ENCODE measurements at regions not wholly inside any gene's neighbourhood (a gene's known extent, or its start where the extent isn't known, plus 50 kb on each side); places are given as distances from the start of the nearest gene placed in this dataset.
A peak's percentile ranks its signal among the peaks of the same experiment; 100 is the strongest.
"Not testable (repeated sequence)": the region's sequence is repeated elsewhere in the genome, so short reads cannot be mapped to it uniquely, and the experiment has no call there.

DNA sequence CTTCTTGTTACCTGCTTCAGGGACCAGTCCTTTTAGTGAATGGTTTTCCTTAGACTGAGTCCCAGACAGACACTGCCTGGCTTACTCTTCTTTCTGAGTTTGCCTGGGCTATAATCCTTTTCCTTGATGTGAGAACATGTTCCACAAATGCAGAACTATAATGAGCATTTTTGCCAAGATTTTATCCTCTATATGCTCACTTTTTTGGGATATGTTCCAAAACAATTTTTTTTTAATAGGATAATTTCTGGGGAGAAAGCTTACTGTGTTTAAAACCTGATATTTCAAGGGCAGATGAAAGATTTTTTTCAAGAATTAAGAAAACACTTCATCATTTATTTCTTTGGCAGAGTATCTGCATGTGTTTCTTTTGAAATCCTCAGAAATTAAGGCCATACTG, 110.0 kb upstream of the TENM4 start:
- DNase-seq: no peak

DNA sequence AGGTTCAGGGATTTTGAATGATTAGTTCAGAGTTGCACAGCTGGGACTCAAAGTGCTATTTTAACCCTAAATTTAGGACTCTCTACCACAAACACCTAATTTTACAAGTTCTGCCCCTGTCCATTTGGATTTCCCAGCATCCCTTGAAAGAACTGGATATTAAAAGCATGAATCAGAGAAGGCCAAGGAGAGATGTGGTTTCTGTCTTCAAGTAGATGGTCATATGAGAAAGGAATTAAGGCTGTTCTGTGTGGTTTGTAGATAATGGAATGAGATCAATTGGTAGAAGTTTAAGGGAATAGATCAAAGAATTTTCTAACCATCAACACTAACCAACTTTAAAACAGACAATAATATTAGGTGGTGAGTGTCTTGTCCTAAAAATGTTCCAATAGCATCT, 106.4 kb upstream of the TENM4 start:
- DNase-seq: peak; percentile 30

DNA sequence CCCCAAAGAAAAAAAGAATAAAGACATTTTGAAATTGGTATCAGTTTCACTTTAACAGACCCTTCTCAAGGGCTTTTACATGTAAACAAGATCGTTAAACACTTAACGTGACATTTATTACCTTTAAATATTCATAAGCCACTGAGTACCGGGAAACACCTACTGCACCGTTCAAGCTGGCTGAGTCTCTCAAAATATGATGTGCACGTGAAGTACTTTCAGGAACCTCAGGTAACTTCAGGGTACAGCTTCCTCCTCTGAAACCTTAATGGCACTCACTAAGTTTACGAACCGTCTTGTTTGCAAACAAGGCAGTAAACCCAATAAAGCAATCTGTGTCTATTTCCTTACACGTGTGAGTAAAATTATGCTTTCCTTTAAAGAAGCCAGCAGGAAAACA, 105.5 kb upstream of the TENM4 start:
- DNase-seq: no peak

DNA sequence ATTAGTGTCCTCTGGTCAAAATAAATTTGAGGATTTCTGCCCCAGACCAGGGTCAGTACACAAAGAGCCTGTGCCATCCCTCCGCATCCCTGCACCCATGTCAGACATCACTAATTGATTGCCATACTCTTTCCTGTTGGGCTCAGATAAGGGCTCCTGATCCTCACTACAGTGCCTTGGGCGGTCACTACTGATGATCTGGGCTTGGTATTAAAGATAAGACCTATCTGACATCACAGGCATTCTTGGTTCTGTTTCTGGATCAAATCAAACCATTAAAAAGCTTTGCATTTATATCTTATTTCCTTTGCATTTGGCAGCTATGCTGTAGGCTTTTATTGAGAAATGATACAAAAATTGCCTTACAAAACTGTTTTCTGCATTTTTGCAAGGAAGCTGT, 103.5 kb upstream of the TENM4 start:
- no peak for DNase-seq

DNA sequence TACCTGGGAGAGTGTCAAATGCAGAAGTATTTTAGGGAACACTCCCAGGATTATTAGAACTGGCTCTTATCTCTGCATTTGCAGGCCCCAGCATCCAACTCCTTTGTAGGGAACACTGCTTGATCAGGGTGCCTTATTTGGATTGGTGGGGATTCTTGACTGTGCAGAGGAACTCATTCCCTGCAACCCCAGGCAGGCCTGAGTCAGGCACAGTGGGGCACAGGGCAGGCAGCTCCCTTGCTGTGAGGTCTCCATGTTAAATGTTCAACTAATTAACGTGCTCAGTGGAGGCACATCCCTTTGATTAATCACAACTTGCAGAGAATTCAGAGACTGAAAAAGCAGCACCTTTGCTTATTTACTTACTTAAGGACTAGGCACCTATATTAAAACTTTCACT, 102.3 kb upstream of the TENM4 start:
- DNase-seq: no peak

DNA sequence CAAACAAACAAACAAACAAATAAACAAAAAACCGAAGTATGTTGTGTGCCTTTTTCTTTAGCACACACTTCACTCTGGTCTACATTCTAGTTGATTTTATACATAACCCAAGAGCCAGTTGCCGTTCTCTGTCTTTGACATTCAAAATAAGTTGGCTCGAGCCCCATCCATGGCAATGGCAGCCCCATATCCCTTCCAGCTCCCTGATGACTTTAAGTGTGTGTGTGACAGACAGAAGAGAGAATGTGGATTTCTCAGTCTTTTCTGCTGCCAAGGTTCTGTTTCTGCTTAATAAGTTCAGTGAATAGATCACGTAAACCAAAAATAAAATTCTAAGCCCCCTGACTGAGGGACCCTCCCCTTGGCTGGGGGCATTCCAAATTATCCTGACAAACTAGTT, 100.6 kb upstream of the TENM4 start:
- DNase-seq: no peak

DNA sequence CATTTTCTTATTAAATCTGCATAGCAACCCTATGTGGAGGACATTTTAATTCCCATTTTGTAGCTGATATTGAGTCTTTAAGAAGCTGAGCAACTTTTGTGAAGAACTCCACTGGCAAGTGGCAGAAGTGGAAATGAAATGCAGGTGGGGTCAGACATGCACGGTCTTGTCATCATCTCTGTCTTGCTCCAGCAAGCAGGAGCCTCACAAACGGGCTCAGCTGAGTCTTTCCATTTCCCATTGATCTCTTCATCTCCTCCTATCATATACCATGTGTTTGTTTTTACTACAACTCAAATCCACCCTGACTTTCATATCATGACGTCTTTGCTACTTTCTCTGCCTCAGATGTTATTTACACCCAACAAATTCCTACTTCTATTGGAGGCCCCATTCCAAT, 97.9 kb upstream of the TENM4 start:
- DNase-seq: no peak

DNA sequence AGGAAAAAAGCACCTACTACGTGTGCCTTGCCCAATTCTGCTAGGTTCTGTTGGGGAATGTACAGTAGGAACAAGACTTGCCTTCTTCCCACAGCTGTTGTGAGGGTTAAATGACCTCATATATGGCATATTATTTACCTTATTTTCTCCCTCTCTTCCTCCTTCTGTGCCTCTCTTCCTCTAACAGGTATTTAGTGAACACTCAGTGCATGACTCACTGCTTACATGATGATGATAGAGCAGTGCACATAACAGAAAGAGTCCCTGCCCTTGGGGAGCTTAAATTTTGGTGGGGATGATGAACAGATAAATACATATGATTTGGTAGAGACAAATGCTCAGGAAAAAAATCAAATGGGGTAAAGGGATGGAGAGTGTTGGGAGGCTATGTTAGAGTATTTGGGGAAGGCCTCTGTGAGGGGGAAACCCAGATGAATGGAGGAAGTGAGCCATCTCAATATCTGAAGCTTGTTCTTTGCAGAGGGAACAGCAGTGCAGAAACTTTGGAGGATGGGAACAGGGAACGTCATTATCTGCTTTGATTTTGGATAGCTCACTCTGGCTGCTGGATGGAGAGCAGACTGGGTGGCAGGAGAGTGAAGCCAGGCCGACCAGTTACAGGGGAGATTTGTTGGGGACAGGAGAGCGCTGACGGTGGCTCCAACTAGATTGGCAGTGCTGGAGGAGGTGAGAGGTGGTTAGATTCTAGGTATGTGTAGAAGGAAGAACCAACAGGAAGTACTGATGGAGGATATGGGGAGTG, 95.5 kb upstream of the TENM4 start:
- no peak for DNase-seq

DNA sequence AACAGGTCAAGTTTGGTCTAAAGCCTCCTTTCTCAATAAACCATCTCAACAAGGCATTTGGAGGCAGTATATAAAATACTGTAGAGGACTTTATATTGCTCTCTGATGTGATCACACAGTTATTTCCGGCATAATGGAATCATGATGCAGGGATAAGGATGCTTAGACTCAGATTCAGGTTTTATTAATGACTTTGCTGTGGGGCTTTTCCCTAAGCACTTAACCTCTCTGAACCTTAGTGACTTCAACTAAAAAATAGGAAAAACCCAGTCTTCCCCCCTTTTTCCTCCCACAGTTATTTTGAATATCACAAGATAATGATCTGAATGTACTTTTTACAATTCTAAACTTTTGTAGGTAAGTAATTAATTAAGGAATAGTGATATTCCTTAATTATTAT, 94.8 kb upstream of the TENM4 start:
- no peak for DNase-seq

DNA sequence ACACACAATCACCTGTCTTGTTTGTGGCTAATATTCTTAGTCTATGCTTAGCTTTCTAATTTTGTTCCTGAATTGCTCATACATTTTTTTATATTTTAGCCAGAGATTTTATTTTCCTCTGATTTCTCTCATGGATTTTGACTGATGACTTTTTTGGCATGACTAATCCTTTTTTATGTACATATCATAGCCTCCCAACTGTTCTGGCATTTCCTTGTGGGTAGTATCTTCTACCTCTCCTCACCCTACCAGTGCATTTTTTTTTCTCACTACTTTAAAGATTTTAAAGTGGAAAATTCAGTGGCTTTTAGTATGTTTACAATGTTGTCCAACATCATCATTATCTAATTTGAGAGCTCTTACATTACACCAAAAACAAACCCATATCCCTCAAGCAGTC, 84.4 kb upstream of the TENM4 start:
- no peak for DNase-seq

DNA sequence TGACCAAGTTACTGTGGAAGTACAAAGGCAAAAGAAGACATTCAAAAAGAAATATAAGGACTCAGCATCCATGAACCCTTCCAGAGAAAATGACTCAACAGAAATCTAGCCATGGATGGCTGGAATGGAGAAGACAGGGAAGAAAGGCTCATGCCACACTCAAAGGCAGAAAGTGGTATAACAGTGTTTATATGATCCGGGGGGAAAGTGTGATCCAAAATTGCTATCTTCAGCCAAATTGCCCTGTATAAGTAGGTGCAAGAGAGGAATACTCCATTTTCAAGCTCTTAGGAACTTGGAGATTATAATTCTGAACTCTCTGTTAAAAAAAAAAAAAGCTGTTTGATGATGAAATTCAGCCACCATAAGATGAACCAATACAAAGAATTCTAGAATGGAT, 81.8 kb upstream of the TENM4 start:
- DNase-seq: no peak

DNA sequence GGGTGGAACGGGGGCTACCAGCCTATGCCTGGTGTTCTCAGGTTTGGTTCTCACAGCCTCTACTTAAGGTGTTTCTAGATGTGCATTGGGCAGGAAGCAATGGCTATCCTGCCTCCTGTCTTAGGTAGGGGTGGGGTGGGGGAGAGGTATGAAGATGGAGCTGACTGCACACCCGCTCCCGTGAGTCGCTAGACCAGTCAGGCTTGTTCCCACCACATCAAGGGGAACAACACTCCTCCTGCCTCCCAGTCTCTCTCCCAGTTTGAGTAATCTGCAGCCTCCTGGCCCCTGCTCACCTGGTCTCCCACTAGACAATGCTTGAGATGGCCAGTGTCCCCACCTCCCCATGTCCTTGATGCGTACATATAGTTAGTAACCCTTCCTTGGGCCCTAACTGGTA, 79.3 kb upstream of the TENM4 start:
- DNase-seq: no peak

DNA sequence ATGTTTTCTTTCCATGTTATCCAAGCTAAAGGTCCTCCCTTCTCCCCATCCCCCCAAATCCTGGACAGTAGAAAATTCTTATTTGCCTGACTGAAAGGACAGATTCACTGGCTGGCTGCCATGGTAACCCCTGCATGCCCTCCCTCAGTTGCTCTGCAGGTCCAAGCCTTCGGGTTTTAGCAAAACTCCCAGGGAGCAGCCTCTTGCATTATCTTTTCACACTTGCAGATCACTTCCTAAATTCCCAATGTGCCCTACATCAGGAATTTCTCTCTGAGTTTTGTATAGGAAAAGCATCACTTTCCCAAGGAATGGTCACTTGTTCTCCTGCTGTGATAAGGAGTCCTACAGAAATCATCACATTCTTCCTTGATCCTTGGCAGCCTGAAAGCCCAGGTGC, 75.0 kb upstream of the TENM4 start:
- DNase-seq: no peak

DNA sequence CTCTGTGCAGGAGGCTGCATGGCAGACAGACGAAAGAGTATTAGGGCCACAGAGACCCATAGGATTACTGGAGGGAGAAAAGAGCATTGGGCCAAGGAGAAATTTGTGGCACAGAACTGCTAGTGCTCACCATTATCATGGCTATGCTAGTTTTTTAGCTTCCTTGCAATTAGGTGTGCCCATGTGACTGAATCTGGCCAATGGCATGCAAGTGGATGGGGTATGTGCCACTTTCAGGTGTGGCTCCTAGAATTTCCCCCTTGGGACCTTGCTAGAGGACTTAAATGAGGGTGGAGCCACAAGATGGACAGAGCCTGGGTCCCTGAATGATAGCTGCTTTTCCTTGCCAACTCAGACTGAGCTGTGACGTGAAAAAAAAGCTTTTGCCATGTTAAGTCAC, 73.9 kb upstream of the TENM4 start:
- DNase-seq: no peak

DNA sequence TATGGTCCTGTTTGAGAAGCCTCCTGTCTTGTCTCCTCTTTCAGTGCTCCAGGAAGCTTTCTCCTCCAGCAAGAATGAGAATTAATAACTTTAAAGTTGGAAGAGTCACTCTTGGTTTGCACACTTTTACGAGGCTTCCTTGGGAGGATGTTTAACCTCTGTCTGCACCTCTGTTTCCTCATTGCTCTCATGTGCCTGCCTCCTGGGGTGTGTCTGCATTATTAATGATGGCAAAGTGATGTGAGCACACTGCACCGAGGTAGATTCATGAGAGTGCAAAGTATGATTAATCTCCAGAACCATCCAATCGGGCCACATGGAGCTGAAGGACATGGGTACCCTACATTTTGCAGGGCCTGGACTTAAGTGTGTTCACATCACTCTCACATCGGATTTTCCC, 73.5 kb upstream of the TENM4 start:
- no peak for DNase-seq

DNA sequence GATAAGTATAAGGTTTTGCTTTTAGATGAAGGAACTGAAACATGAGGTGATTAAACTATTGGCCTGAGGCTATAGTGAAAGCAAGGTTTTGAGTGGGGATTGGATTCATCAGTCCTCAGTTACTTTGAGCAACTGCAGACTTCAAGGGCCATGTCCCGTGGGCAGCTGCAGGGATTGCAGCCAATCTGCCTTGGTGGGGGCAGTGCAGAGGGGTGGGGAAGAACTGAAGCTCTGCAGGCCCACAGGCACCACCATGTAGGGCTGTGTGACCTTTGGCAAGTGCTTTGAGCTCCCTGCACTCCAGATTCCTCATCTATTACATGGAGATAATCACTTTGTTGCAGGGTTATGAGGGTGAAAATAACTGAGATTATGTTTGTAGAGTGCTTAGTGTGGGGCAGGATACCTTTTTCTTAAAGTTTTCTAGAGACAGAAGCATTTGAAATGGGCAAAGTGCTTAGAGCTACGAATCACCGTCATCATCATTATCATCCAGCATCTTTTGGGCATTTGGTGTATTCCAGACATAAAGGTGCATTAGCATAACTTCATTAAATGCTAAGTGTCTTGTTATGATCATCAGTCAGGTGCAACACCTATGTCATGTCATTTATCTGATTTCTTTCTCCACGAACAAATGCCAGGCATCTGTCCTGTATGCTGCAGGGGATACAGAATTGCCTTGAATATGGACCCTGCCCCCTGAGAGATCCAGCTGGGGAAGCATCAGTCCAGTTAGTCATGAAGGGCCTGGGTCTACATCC, 72.1 kb upstream of the TENM4 start:
- DNase-seq: no peak

DNA sequence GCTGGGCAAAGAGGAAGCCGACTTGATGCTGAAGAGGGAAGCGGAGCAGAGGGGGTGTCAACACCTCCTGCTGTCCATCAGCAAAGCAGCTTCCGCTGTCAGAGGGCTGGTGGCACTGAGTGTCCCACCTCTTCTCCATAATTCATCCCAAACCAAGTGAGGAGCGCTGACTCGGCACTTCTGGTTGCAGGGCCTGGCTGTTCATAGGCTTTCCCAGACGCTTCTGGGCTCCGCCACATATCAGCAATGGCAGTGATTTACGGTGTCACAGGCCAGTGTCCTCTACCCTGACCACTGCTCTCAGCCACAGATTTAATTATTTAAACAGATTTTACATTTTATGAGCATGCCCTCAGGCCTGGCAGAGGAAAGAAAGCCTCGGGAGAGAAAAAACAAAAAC, 70.1 kb upstream of the TENM4 start:
- DNase-seq: no peak

DNA sequence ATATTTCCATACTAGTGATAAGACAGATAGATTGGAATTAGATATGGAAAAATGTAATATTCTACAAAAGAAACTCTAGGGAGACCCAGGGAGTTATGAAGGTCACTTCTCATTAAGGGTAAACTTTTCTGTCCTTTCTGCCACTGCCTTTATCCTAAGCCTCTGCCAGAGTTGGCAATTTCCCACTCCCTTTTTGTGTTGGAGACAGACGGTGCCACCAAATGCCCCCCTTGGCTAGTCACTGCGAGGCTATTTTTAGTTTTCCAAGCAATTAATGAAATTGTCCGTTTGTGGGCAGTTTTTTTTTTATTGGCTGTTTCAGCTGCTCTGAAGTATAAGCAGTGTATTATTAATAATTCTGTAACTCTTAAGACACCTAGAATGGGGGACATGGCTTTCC, 67.6 kb upstream of the TENM4 start:
- DNase-seq: no peak

DNA sequence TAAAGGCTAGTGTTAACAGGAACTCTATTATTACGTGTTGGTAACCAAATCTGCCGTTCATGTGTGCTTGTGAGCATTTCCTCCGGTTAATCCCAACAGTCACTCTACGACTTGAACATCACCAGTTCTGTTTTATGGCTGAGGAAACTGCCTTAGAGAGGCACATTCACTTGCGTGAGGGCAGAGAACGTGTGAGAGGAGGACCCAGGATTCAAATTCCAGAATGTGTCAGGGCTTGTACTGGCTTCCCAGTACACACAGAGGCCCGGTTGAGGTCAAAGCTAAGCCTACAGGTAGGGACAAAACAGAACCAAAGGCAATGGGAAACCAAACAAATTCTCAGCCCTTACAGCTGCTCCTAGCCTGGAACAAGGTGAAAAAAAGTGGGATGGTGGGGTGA, 66.9 kb upstream of the TENM4 start:
- DNase-seq: no peak

DNA sequence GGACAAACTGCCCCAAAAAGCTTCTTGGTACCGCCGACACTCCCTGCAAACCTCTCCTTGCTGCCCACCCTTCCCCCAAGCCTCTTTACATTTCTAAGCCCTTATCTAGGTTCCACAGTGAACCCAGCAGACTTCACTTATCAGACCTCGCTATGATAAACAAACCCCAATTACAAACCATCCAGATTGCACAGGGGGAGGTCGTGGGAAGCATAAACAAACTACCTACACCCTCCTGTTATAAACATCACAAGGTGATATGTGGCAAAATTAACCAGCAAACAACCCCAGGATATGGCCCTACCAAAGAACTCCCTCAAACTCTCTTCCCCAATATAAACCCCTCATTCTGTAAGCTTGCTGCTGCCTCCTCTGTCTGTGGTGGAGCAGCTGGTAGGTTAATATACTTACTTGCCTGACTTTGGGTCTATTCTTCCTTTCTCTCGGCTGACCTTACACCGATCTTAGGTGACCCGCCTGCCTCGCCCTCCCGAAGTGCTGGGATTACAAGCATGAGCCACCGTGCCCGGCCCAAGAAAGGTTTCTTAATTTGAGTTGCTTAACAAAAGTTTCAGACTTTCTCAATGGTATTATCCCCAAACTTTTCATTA, 66.0 kb upstream of the TENM4 start:
- DNase-seq: no peak

DNA sequence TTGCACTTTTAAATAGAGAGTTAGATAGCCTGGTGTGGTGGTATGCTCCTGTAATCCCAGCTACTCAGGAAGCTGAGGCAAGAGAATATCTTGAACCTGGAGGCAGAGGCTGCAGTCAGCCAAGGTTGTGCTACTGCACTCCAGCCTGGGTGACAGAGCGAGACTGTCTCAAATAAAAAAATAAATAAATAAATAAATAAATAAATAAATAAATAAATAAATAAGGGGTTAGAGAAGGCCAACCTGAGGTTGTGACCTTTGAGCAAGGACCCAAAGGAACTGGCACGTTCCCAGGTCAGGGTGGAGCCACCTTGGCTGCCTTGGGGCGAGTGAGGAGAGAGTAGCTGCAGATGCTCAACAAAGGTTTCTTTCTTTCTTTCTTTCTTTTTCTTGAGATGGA, 65.3 kb upstream of the TENM4 start:
- DNase-seq: no peak

DNA sequence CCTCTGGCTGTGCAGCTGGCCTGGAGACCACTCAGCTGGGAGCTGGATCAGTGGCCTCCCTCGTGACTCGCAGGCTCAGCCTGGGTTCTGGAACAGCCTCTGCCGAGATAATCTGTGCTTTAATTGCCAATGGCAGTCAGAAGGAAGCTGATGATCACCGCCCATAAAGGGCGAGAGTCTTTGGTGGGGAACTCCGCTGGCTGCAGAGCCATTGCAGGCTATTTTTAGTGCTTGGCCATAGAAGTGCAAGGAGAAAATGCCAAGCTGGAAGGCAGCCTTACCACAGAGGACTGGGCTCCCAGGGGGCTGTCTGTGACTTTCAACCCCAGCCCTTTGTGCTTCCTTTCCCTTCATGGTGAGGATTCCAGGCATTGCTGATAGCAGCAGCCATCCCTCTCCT, 62.2 kb upstream of the TENM4 start:
- no peak for DNase-seq

DNA sequence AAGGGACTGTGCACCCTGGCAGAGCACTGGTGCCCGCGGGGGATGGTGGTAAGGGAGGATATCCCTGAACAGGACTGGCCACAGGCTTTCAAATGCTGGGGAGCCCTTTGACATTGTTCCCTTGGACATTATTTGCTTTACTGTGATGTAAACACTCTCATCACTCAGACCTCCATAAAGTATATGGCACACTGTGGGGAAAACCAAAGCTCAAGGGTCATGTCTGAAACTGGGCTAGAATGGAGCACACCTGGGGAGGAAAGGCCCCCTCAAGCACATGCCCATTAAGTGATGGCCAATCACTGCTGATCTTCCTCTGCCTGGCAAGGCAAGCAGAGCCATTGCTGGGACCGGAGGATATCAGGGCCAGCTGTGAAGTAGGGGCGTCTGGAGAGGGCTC, 60.9 kb upstream of the TENM4 start:
- DNase-seq: no peak

DNA sequence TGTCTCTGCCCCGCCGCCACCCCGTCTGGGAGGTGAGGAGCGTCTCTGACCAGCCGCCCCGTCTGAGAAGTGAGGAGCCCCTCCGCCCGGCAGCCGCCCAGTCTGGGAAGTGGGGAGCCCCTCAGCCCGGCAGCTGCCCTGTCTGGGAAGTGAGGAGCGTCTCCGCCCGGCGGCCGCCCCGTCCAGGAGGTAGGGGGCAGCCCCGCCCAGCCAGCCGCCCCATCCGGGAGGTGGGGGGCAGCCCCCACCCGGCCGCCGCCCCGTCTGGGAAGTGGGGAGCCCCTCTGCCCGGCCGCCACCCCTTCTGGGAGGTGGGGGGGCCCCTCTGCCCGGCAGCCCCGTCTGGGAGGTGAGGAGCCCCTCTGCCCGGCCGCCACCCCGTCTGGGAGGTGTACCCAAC, 59.1 kb upstream of the TENM4 start:
- not testable (repeated sequence) for DNase-seq

DNA sequence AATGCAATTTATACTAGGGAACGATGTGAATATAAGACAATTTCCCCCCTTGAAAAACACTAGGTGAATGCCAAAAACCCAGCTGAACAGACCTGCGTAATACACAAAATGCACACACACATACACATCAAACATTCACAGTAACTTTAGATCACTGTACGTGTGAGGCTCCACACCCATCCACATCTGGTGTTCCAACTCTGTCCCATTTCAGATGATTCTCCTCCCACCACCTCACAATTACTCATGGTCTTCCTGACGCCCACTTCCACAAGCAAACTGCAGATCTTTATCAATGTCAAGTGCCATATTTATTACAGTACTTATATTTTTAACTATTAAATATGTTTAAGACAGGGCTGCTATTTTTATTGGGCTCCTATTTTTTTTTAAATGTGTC, 57.8 kb upstream of the TENM4 start:
- DNase-seq: no peak
